Prostate gland (tissue), 2 donors: ENCODE measurements at regions not wholly inside any gene's neighbourhood (a gene's known extent, or its start where the extent isn't known, plus 50 kb on each side); places are given as distances from the start of the nearest gene placed in this dataset.

Experiments
- DNase-seq: peaks from one replicate; pipeline ENCODE4 v3.0.0-alpha.2; 2019; ENCODE audit warnings: low spot score
- H3K27ac ChIP-seq, 2 donors: fragments of 200-600 bp; sonication (generic); 2 replicates each; pipeline ENCODE4 v1.5.1; 2017 to 2019
- H3K27me3 ChIP-seq: fragments of 200-600 bp; sonication (generic); replicated peaks from 2 replicates; pipeline ENCODE4 v1.5.1; 2019; ENCODE audit not compliant: insufficient read depth
- H3K36me3 ChIP-seq, 2 donors: fragments of 200-600 bp; sonication (generic); 1 replicate in 1 of 2; 2 replicates in 1 of 2; pipeline versions ENCODE4 v1.5.1 to v1.8.1; 2017 to 2019
- H3K4me1 ChIP-seq: fragments of 200-600 bp; sonication (generic); replicated peaks from 2 replicates; pipeline ENCODE4 v1.5.1; 2019
- H3K4me3 ChIP-seq, 2 donors: fragments of 200-600 bp; sonication (generic); 2 replicates each; pipeline ENCODE4 v1.5.1; 2017 to 2019
- H3K9me3 ChIP-seq: fragments of 200-600 bp; sonication (generic); 2 replicates; pipeline ENCODE4 v1.5.1; 2017
- CTCF ChIP-seq, 4 experiments: fragments of 200-600 bp in 2 of 4; fragments of 450-650 bp in 2 of 4; sonication (generic) in 2 of 4; IDR thresholded peaks; 1 replicate in 3 of 4; 2 replicates in 1 of 4; pipeline ENCODE4 v1.5.1; 2016 to 2019; ENCODE audit warnings: antibody characterized with exemption in 4 of 4, mild to moderate bottlenecking in 2 of 4, moderate library complexity in 2 of 4
- POLR2A ChIP-seq: fragments of 450-650 bp; IDR thresholded peaks from one replicate; pipeline ENCODE4 v1.6.1; 2016; ENCODE audit warnings: antibody characterized with exemption, mild to moderate bottlenecking
- POLR2AphosphoS5 ChIP-seq: sonication (generic); formaldehyde crosslinking; IDR thresholded peaks from one replicate; pipeline ENCODE4 v1.6.1; 2017; ENCODE audit warnings: antibody characterized with exemption
- WGBS: methylation state at CpG from one replicate; pipeline ENCODE4 v1.1.5; 2018; 5-methylcytosine and 5-hydroxymethylcytosine counted together
- intact Hi-C: fragments of 100-400 bp; cut with DNase I; formaldehyde crosslinking; loops from one replicate; pipeline ENCODE4 v1.14.2; 2022

GRCh38 chr4:117357866-117358265, 272.5 kb upstream of the TRAM1L1 start:
- no peaks in the 10 kb centered on the region for H3K9me3 ChIP-seq
- no peak overlapping the region for H3K4me3 ChIP-seq
- WGBS = 75% methylated on average over 4 of the region's 4 CpGs
- no peak for TF ChIP-seq POLR2AphosphoS5
- no peak for TF ChIP-seq POLR2A
- no peak for TF ChIP-seq CTCF (IDR thresholded peaks at IDR 0.05)
- H3K4me1 ChIP-seq = no peaks in the 10 kb centered on the region
- intact Hi-C loops = no loop called here
- no peak for DNase-seq
- H3K27ac ChIP-seq = no peak overlapping the region
- no peaks in the 10 kb centered on the region for H3K36me3 ChIP-seq
- H3K27me3 ChIP-seq = no peaks in the 10 kb centered on the region

GRCh38 chr4:117370944-117371668, 285.7 kb upstream of the TRAM1L1 start:
- no peak for DNase-seq
- H3K4me1 ChIP-seq = no peaks in the 10 kb centered on the region
- no peaks in the 10 kb centered on the region for H3K9me3 ChIP-seq
- no peak overlapping the region for H3K4me3 ChIP-seq
- H3K36me3 ChIP-seq = no peaks in the 10 kb centered on the region
- intact Hi-C loops = no loop called here
- H3K27ac ChIP-seq = no peak overlapping the region
- H3K27me3 ChIP-seq = no peaks in the 10 kb centered on the region
- 84% methylated on average over 4 of the region's 4 CpGs for WGBS
- TF ChIP-seq POLR2A (no peak), CTCF (IDR thresholded peaks at IDR 0.05) (no peak), POLR2AphosphoS5 (no peak)

- DNase-seq = no peak
- 59% methylated on average over 3 of the region's 3 CpGs for WGBS
- TF ChIP-seq POLR2AphosphoS5 (no peak), CTCF (IDR thresholded peaks at IDR 0.05) (no peak), POLR2A (no peak)
These were observed 289.7 kb upstream of the TRAM1L1 start for GRCh38 chr4:117375101-117375500.

GRCh38 chr4:117376692-117377091, 291.3 kb upstream of the TRAM1L1 start:
- Histone ChIP-seq H3K36me3 (no peaks in the 10 kb centered on the region), H3K27me3 (no peaks in the 10 kb centered on the region), H3K9me3 (no peaks in the 10 kb centered on the region), H3K4me1 (no peaks in the 10 kb centered on the region), H3K4me3 (no peak overlapping the region), H3K27ac (no peak overlapping the region)
- TF ChIP-seq CTCF (IDR thresholded peaks at IDR 0.05) (no peak), POLR2A (no peak), POLR2AphosphoS5 (no peak)
- DNase-seq = no peak
- intact Hi-C loops = no loop called here

More at GRCh38 chr4:117375101-117375500, 289.7 kb upstream of the TRAM1L1 start:
- intact Hi-C loops = no loop called here
- H3K4me3 ChIP-seq = no peak overlapping the region
- H3K36me3 ChIP-seq = no peaks in the 10 kb centered on the region
- H3K9me3 ChIP-seq = no peaks in the 10 kb centered on the region
- H3K4me1 ChIP-seq = no peaks in the 10 kb centered on the region
- no peak overlapping the region for H3K27ac ChIP-seq
- H3K27me3 ChIP-seq = no peaks in the 10 kb centered on the region

GRCh38 chr4:117378942-117379341, 293.6 kb upstream of the TRAM1L1 start:
- 88% methylated on average over 7 of the region's 7 CpGs for WGBS
- no peaks in the 10 kb centered on the region for H3K36me3 ChIP-seq
- H3K27me3 ChIP-seq = no peaks in the 10 kb centered on the region
- H3K9me3 ChIP-seq = no peaks in the 10 kb centered on the region
- H3K27ac ChIP-seq = no peak overlapping the region
- no peak for TF ChIP-seq CTCF (IDR thresholded peaks at IDR 0.05)
- TF ChIP-seq POLR2AphosphoS5 = no peak
- TF ChIP-seq POLR2A = no peak
- no peak for DNase-seq
- H3K4me3 ChIP-seq = no peak overlapping the region
- intact Hi-C loops = no loop called here
- no peaks in the 10 kb centered on the region for H3K4me1 ChIP-seq
